ENCODE measurements at regions not wholly inside any gene's neighbourhood (a gene's known extent, or its start where the extent isn't known, plus 50 kb on each side); places are given as distances from the start of the nearest gene placed in this dataset.

DNA sequence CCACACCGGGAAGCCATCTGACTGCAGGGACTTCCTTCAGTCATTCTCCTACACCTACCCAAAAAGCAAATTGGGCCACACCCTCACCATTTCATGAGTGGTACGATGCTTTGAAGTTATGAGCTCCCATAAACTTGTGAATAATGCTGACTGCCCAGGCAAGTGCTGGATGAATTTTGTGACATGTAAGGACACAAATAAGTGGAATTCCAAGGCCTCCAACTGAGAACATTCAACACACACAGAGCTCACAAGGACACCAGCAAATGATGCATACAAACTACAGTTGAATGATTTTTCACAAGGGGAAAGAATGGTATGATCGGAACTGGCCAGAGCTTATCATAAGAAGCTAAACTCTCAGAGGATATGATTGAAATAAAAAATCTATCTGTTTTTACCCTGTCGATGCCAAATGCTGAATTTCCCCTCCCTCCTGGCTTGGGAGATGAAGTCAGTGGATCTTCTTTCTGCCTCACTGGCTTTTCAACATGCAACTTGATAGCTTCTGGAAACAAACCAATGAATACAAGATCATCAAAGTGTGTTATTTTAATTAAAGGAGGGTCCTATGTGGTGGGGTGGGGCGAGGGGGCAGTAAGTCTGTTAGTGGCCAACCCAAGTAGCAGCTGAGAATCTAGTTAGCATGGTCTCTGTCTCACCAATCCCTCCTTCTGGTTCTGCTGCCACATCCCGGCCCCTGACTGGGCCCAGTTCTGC is 123.8 kb downstream of the WT1 start:
- Histone ChIP-seq H3K36me3 (ENCODE audit: control insufficient read depth in 3 of 3, insufficient read depth in 2 of 3, low read depth in 1 of 3, low read length in 3 of 3) (no peaks in the 10 kb centered on the region), H3K9me3 (ENCODE audit: control insufficient read depth in 2 of 2, insufficient read depth in 1 of 2, low read depth in 1 of 2, low read length in 1 of 2) (no peaks in the 10 kb centered on the region), H3K4me1 (ENCODE audit: control insufficient read depth in 3 of 3, insufficient read depth in 2 of 3, low read depth in 1 of 3, low read length in 2 of 3) (no peaks in the 10 kb centered on the region), H3K4me3 (ENCODE audit: low read depth in 1 of 3, low read length in 3 of 3) (no peak overlapping the region), H3K27me3 (ENCODE audit: control insufficient read depth in 3 of 3, insufficient read depth in 3 of 3, low read length in 3 of 3) (peaks cover 0 to 5% (median 3%) of the 10 kb centered on the region in 3 donors), H3K27ac (ENCODE audit: low read depth in 1 of 3, low read length in 2 of 3) (no peak overlapping the region)
- DNase-seq (no peak), FAIRE-seq (no peak)
- WGBS, 3 donors, result 66 to 77% (median 75%) methylated on average over 6 of the region's 6 CpGs

DNA sequence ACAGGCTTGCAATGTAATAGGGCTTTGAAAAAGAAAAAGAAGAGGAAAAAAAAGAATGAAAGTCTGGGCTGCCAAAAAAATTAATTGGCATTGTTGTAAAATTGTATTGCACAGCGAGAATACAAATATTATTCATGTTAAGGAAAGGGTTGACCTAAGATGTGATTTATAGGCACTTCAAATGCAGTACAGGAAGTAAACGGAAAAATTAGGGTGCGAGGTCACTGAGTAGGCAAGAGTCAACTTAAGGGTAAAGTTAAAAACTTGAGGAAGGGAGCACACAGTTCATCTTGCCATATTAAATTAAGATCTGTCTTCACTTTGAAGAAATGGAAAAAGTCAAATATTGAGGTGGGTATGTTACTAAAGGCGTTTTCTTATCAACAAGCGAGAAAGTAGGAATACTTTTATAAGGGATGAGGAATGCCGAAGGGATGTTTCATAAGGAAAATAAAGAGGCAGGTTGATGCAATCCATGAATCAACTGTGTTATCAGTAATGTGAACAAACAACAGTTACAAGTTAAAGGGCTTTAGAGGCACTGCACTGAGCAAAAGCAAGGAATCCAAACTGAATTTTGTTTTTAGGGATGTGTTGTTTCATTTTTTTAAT is 123.0 kb downstream of the WT1 start:
- DNase-seq, result no peak
- Histone ChIP-seq H3K4me3 (ENCODE audit: low read depth in 1 of 3, low read length in 3 of 3) (no peak overlapping the region), H3K4me1 (ENCODE audit: control insufficient read depth in 3 of 3, insufficient read depth in 2 of 3, low read depth in 1 of 3, low read length in 2 of 3) (no peaks in the 10 kb centered on the region), H3K9me3 (ENCODE audit: control insufficient read depth in 2 of 2, insufficient read depth in 1 of 2, low read depth in 1 of 2, low read length in 1 of 2) (no peaks in the 10 kb centered on the region), H3K36me3 (ENCODE audit: control insufficient read depth in 3 of 3, insufficient read depth in 2 of 3, low read depth in 1 of 3, low read length in 3 of 3) (no peaks in the 10 kb centered on the region), H3K27ac (ENCODE audit: low read depth in 1 of 3, low read length in 2 of 3) (no peak overlapping the region), H3K27me3 (ENCODE audit: control insufficient read depth in 3 of 3, insufficient read depth in 3 of 3, low read length in 3 of 3) (peaks cover 0 to 5% (median 3%) of the 10 kb centered on the region in 3 donors)
- FAIRE-seq, result no peak
- 24 to 49% (median 46%) methylated on average over 6 of the region's 6 CpGs for WGBS, 3 donors

DNA sequence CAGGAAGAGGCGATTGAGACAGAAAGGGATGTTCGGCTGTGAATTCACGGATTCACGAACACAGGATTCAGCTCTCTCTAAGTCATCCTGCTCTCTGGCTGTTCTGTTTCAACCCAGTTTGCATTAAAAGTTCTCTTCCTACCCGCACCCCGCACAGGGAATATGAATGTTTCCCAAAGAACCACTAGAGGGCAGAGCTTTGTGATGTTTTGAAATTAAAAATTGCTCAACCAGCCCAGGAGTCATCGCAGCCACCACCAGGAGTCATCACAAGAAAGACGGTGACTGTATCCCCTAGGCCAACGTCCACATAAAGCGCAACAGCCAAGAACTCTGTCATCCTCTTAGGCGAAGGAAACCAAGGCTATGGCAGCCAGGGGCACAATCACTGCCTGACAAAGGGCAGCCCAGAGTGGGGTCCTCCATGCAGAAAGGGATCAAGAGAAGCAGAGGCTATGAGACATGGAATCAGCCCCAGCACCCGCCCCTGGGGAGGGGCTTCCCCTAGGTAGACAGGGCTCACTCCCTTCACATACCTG is 122.4 kb downstream of the WT1 start:
- H3K4me1 ChIP-seq (ENCODE audit: control insufficient read depth in 3 of 3, insufficient read depth in 2 of 3, low read depth in 1 of 3, low read length in 2 of 3), result no peaks in the 10 kb centered on the region
- FAIRE-seq, result no peak
- H3K4me3 ChIP-seq (ENCODE audit: low read depth in 1 of 3, low read length in 3 of 3), result no peak overlapping the region
- H3K36me3 ChIP-seq (ENCODE audit: control insufficient read depth in 3 of 3, insufficient read depth in 2 of 3, low read depth in 1 of 3, low read length in 3 of 3), result no peaks in the 10 kb centered on the region
- H3K27ac ChIP-seq (ENCODE audit: low read depth in 1 of 3, low read length in 2 of 3), result no peak overlapping the region
- H3K27me3 ChIP-seq (ENCODE audit: control insufficient read depth in 3 of 3, insufficient read depth in 3 of 3, low read length in 3 of 3), result peaks cover 0 to 3% (median 3%) of the 10 kb centered on the region in 3 donors
- 37 to 39% (median 38%) methylated on average over 12 of the region's 12 CpGs for WGBS, 3 donors
- peak; percentile 17 to 19 for DNase-seq
- no peaks in the 10 kb centered on the region for H3K9me3 ChIP-seq (ENCODE audit: control insufficient read depth in 2 of 2, insufficient read depth in 1 of 2, low read depth in 1 of 2, low read length in 1 of 2)

DNA sequence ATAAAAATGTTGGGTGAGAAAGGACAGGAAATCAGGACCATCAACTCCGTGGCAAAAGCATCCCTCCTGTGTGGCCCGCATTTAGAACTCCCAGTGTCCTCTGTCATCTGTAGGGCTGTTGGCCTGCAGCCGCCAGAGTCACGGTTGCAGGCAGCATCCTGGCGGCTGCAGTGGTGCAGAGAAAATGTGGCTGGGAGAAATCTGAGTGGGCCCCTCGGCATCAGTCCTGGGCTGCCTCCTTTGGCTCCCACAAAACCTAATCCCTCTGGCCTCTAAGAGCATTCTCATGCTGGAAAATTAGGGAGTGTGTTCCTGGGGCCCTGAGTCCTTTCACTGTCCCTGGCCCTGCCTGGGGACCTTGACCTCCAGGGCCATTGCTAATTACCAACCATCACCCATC is 121.9 kb downstream of the WT1 start:
- H3K27me3 ChIP-seq (ENCODE audit: control insufficient read depth in 3 of 3, insufficient read depth in 3 of 3, low read length in 3 of 3), result peaks cover 0 to 3% (median 2%) of the 10 kb centered on the region in 3 donors
- H3K9me3 ChIP-seq (ENCODE audit: control insufficient read depth in 2 of 2, insufficient read depth in 1 of 2, low read depth in 1 of 2, low read length in 1 of 2), result no peaks in the 10 kb centered on the region
- H3K27ac ChIP-seq (ENCODE audit: low read depth in 1 of 3, low read length in 2 of 3), result no peak overlapping the region
- FAIRE-seq (no peak), DNase-seq (no peak)
- no peak overlapping the region for H3K4me3 ChIP-seq (ENCODE audit: low read depth in 1 of 3, low read length in 3 of 3)
- H3K36me3 ChIP-seq (ENCODE audit: control insufficient read depth in 3 of 3, insufficient read depth in 2 of 3, low read depth in 1 of 3, low read length in 3 of 3), result no peaks in the 10 kb centered on the region
- H3K4me1 ChIP-seq (ENCODE audit: control insufficient read depth in 3 of 3, insufficient read depth in 2 of 3, low read depth in 1 of 3, low read length in 2 of 3), result no peaks in the 10 kb centered on the region
- 77 to 85% (median 84%) methylated on average over 6 of the region's 6 CpGs for WGBS, 3 donors

DNA sequence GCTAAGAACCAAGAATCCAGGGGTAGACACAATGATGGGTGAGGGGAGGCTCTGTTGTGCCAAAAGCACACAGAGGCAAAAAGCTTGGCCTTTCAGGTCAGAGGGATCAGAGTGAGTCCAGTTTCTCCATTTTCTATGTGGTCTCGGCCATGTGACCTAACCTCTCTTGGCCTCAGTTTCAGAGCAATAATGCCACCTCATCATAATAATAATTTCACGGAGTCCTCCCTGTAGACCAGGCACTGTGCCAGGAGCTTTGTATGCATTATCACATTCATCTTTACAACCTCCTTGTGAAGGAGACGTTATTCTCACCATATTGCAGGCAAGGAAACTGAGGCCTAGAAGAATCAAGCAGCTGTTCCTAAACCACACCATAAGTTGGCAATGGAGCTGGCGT is 120.2 kb downstream of the WT1 start:
- Histone ChIP-seq H3K27ac (ENCODE audit: low read depth in 1 of 3, low read length in 2 of 3) (no peak overlapping the region), H3K36me3 (ENCODE audit: control insufficient read depth in 3 of 3, insufficient read depth in 2 of 3, low read depth in 1 of 3, low read length in 3 of 3) (no peaks in the 10 kb centered on the region), H3K4me3 (ENCODE audit: low read depth in 1 of 3, low read length in 3 of 3) (no peak overlapping the region), H3K4me1 (ENCODE audit: control insufficient read depth in 3 of 3, insufficient read depth in 2 of 3, low read depth in 1 of 3, low read length in 2 of 3) (no peaks in the 10 kb centered on the region), H3K27me3 (ENCODE audit: control insufficient read depth in 3 of 3, insufficient read depth in 3 of 3, low read length in 3 of 3) (peaks cover 0 to 3% (median 2%) of the 10 kb centered on the region in 3 donors), H3K9me3 (ENCODE audit: control insufficient read depth in 2 of 2, insufficient read depth in 1 of 2, low read depth in 1 of 2, low read length in 1 of 2) (no peaks in the 10 kb centered on the region)
- FAIRE-seq, result no peak
- no peak for DNase-seq
- WGBS, 3 donors, result 39 to 70% (median 55%) methylated on average over 4 of the region's 4 CpGs

DNA sequence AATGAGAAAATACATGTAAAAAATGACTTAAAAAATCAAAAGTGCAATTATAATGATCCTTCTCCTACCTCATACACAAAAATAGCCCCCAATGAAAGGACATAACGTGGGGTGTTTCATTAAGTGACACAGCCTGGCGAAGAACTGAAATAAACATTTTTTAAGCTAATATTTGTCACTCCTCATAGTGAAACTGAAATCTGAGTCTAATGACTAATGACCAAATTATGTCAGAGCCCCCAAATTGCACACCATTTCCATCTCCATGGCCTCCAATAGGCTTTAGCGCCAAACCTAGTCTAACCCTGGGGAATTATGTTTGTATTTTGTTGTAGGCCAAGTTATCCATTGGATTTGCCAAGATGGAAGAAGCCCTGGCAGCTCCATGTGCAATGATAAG is 119.1 kb downstream of the WT1 start:
- Histone ChIP-seq H3K27me3 (ENCODE audit: control insufficient read depth in 3 of 3, insufficient read depth in 3 of 3, low read length in 3 of 3) (peaks cover 0 to 2% (median 2%) of the 10 kb centered on the region in 3 donors), H3K4me3 (ENCODE audit: low read depth in 1 of 3, low read length in 3 of 3) (no peak overlapping the region), H3K27ac (ENCODE audit: low read depth in 1 of 3, low read length in 2 of 3) (no peak overlapping the region), H3K36me3 (ENCODE audit: control insufficient read depth in 3 of 3, insufficient read depth in 2 of 3, low read depth in 1 of 3, low read length in 3 of 3) (no peaks in the 10 kb centered on the region), H3K9me3 (ENCODE audit: control insufficient read depth in 2 of 2, insufficient read depth in 1 of 2, low read depth in 1 of 2, low read length in 1 of 2) (no peaks in the 10 kb centered on the region), H3K4me1 (ENCODE audit: control insufficient read depth in 3 of 3, insufficient read depth in 2 of 3, low read depth in 1 of 3, low read length in 2 of 3) (no peaks in the 10 kb centered on the region)
- 73 to 79% (median 78%) methylated on average over 3 of the region's 3 CpGs for WGBS, 3 donors
- no peak for FAIRE-seq
- no peak for DNase-seq

DNA sequence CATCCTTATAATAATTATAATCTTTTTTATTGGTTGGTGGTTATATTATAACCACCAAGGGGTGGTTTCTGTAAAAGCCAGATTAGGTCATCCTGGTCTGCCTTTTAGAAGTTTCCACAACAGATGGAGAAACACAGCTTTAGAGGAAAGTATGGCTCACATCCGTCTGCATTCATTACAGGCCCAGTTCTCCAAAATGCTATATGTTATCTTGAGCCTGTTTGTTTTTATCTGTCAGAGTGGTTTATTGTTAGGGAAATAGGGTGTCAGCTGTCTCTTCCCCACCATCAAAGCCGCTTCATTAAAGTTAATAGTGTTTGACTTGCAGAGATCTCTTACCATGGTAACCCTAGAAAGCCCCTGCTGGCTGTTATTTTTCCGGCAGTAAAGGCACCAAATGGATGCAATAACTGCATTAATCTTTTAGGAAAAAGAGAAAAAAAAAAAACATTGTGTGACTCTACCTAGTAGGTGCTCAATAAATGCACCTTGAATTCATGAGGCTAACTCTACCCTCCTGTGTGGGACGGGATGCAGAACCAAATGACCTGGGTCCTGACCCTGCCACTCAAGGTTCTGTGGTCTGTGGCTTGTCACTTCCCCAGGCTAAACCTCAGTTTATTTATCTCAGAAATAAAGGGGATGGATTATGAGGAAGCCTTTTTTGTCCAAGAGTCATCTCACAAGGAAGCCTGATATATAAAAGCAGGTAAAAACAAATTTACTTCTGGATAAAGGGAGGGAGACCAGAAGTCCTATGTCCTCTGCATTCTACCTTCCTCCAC is 118.3 kb downstream of the WT1 start:
- Histone ChIP-seq H3K4me1 (ENCODE audit: control insufficient read depth in 3 of 3, insufficient read depth in 2 of 3, low read depth in 1 of 3, low read length in 2 of 3) (no peaks in the 10 kb centered on the region), H3K4me3 (ENCODE audit: low read depth in 1 of 3, low read length in 3 of 3) (no peak overlapping the region), H3K27me3 (ENCODE audit: control insufficient read depth in 3 of 3, insufficient read depth in 3 of 3, low read length in 3 of 3) (peaks cover 0 to 2% (median 0%) of the 10 kb centered on the region in 3 donors), H3K9me3 (ENCODE audit: control insufficient read depth in 2 of 2, insufficient read depth in 1 of 2, low read depth in 1 of 2, low read length in 1 of 2) (no peaks in the 10 kb centered on the region), H3K36me3 (ENCODE audit: control insufficient read depth in 3 of 3, insufficient read depth in 2 of 3, low read depth in 1 of 3, low read length in 3 of 3) (no peaks in the 10 kb centered on the region), H3K27ac (ENCODE audit: low read depth in 1 of 3, low read length in 2 of 3) (no peak overlapping the region)
- DNase-seq, result no peak
- FAIRE-seq, result no peak
- 62 to 72% (median 66%) methylated on average over 4 of the region's 4 CpGs for WGBS, 3 donors

DNA sequence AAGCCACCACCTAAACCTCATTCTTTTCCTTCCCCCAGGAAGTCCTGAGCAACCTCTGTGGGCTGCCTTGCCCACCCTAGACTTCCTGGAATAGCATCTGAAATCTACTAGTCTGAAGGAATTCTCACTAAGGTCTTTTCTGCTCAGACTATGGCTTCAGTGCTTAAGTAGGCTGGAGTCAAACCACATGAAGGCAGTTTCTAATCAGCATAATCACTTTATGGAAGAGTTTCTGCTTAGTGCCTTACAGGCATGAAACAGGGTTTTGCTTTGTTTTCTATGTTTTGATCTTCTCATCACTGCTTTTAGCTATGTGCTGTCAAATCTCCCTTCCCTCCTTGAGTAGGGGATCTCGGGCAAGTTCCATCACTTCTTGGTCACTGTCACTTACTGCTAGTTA is 117.7 kb downstream of the WT1 start:
- H3K9me3 ChIP-seq (ENCODE audit: control insufficient read depth in 2 of 2, insufficient read depth in 1 of 2, low read depth in 1 of 2, low read length in 1 of 2), result no peaks in the 10 kb centered on the region
- 75 to 87% (median 79%) methylated on average over 1 of the region's 1 CpG for WGBS, 3 donors
- FAIRE-seq, result no peak

More for the DNA sequence above, 117.7 kb downstream of the WT1 start:
- no peak for DNase-seq
- Histone ChIP-seq H3K36me3 (ENCODE audit: control insufficient read depth in 3 of 3, insufficient read depth in 2 of 3, low read depth in 1 of 3, low read length in 3 of 3) (no peaks in the 10 kb centered on the region), H3K4me3 (ENCODE audit: low read depth in 1 of 3, low read length in 3 of 3) (no peak overlapping the region), H3K4me1 (ENCODE audit: control insufficient read depth in 3 of 3, insufficient read depth in 2 of 3, low read depth in 1 of 3, low read length in 2 of 3) (no peaks in the 10 kb centered on the region), H3K27me3 (ENCODE audit: control insufficient read depth in 3 of 3, insufficient read depth in 3 of 3, low read length in 3 of 3) (peaks cover 0 to 2% (median 0%) of the 10 kb centered on the region in 3 donors), H3K27ac (ENCODE audit: low read depth in 1 of 3, low read length in 2 of 3) (no peak overlapping the region)
